ENCODE measurements at regions not wholly inside any gene's neighbourhood (a gene's known extent, or its start where the extent isn't known, plus 50 kb on each side); places are given as distances from the start of the nearest gene placed in this dataset.

DNA sequence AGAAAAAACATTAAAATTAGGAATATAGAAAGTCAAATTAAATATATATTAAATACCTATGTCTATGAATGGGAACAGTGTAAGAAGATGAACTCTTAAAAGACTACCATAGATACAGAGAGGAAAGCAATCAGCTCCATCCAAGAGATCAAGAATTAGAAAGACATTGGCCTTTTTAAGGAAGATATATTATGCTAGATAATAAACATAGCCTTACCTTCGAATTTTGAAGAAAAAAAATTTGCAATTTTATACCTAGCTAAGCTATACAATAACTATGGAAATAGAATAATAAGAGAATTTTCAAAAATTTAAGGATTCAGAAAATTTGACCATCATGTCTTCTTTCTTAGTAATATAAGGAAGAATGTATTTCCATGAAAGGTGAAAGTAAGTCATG is 74.7 kb upstream of the MYT1L start:
- H3K36me3 ChIP-seq (ENCODE audit: control insufficient read depth, insufficient read depth, low read length) = no peaks in the 10 kb centered on the region
- no peak overlapping the region for H2BK15ac ChIP-seq (ENCODE audit: low read depth, low read length)
- intact Hi-C loops (cut with micrococcal nuclease) = no loop called here
- dilution Hi-C loops (cut with HindIII; ENCODE audit: low sequenced_read_pairs, unreplicated experiment) = no loop called here
- H2BK5ac ChIP-seq (ENCODE audit: low read depth, low read length, poor library complexity, severe bottlenecking) = no peak overlapping the region
- H3K4ac ChIP-seq (ENCODE audit: low read depth, low read length) = no peak overlapping the region
- H3K27me3 ChIP-seq (ENCODE audit: control insufficient read depth, insufficient read depth, low read length) = no peaks in the 10 kb centered on the region
- H3K4me2 ChIP-seq (ENCODE audit: low read depth, low read length) = no peak overlapping the region
- no TSS peak for BruUV-seq (replicated peaks)
- H3K56ac ChIP-seq (ENCODE audit: extremely low read depth, insufficient read depth, low read length) = no peak overlapping the region
- WGBS, 2 experiments (ENCODE audit: extremely low coverage in 2 of 2, insufficient read length in 1 of 2) = no CpG with 5 or more reads among the region's 1 CpG
- H3K4me1 ChIP-seq (ENCODE audit: control insufficient read depth, insufficient read depth, low read length) = no peaks in the 10 kb centered on the region
- H4K8ac ChIP-seq (ENCODE audit: low read depth in 2 of 2, low read length in 2 of 2) = no peak overlapping the region
- no peak overlapping the region for H3K27ac ChIP-seq (ENCODE audit: insufficient read depth, low read length)
- ATAC-seq (ENCODE audit: low read depth) (no peak), DNase-seq (no peak)
- no peaks in the 10 kb centered on the region for H3K9me1 ChIP-seq (ENCODE audit: insufficient read depth, low read length)
- H2AFZ ChIP-seq (replicated peaks; ENCODE audit: low read length, poor library complexity) = no peak overlapping the region
- no peak overlapping the region for H2AK5ac ChIP-seq (ENCODE audit: low read depth, low read length)
- H3K14ac ChIP-seq (replicated peaks; ENCODE audit: low read depth, low read length) = no peak overlapping the region
- ChIA-PET CTCF (no interaction called here), POLR2A (ENCODE audit: unreplicated experiment) (no interaction called here)
- H3K23ac ChIP-seq (ENCODE audit: low read depth, low read length) = no peak overlapping the region
- H3K18ac ChIP-seq (ENCODE audit: low read depth, low read length) = no peak overlapping the region
- H2AK9ac ChIP-seq (replicated peaks; ENCODE audit: low read depth, low read length, poor library complexity) = no peak overlapping the region
- H4K20me1 ChIP-seq (ENCODE audit: insufficient read depth, low read length) = no peaks in the 10 kb centered on the region
- H2BK20ac ChIP-seq (ENCODE audit: low read depth, low read length) = no peak overlapping the region
- in situ Hi-C loops (cut with MboI; ENCODE audit: low sequenced_read_pairs) = no loop called here
- no peak overlapping the region for H2BK120ac ChIP-seq (ENCODE audit: low read depth, low read length)
- TF ChIP-seq SMC3 (IDR thresholded peaks at IDR 0.05; ENCODE audit: low read depth, low read length) (no peak), RCOR1 (IDR thresholded peaks at IDR 0.05; ENCODE audit: insufficient replicate concordance, low read length) (no peak), RFX5 (IDR thresholded peaks at IDR 0.05; ENCODE audit: low read depth, low read length) (no peak), MXI1 (IDR thresholded peaks at IDR 0.05; ENCODE audit: borderline replicate concordance, low read depth, low read length) (no peak), NFE2L2 (IDR thresholded peaks at IDR 0.05; ENCODE audit: low read depth, low read length) (no peak), ELK1 (IDR thresholded peaks at IDR 0.05; ENCODE audit: borderline replicate concordance, low read depth, low read length) (no peak), CEBPB (IDR thresholded peaks at IDR 0.05; ENCODE audit: low read depth, low read length) (no peak), RAD21 (IDR thresholded peaks at IDR 0.05; ENCODE audit: low read length) (no peak), POLR2A (IDR thresholded peaks at IDR 0.05; ENCODE audit: low read depth, low read length) (no peak), FOS (IDR thresholded peaks at IDR 0.05; ENCODE audit: low read depth, low read length) (no peak)
- TF ChIP-seq, protein P1, sequence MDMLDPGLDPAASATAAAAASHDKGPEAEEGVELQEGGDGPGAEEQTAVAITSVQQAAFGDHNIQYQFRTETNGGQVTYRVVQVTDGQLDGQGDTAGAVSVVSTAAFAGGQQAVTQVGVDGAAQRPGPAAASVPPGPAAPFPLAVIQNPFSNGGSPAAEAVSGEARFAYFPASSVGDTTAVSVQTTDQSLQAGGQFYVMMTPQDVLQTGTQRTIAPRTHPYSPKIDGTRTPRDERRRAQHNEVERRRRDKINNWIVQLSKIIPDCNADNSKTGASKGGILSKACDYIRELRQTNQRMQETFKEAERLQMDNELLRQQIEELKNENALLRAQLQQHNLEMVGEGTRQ (IDR thresholded peaks at IDR 0.05; ENCODE audit: low read depth, low read length) = no peak
- TF ChIP-seq, protein P2, sequence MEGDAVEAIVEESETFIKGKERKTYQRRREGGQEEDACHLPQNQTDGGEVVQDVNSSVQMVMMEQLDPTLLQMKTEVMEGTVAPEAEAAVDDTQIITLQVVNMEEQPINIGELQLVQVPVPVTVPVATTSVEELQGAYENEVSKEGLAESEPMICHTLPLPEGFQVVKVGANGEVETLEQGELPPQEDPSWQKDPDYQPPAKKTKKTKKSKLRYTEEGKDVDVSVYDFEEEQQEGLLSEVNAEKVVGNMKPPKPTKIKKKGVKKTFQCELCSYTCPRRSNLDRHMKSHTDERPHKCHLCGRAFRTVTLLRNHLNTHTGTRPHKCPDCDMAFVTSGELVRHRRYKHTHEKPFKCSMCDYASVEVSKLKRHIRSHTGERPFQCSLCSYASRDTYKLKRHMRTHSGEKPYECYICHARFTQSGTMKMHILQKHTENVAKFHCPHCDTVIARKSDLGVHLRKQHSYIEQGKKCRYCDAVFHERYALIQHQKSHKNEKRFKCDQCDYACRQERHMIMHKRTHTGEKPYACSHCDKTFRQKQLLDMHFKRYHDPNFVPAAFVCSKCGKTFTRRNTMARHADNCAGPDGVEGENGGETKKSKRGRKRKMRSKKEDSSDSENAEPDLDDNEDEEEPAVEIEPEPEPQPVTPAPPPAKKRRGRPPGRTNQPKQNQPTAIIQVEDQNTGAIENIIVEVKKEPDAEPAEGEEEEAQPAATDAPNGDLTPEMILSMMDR (conservative IDR thresholded peaks at IDR 0.05; ENCODE audit: low read depth, low read length) = no peak
- H3K79me1 ChIP-seq (ENCODE audit: low read depth in 1 of 2, low read length in 2 of 2) = no peaks in the 10 kb centered on the region
- H3K4me3 ChIP-seq (ENCODE audit: insufficient read depth, low read depth, low read length) = no peak overlapping the region
- no peak overlapping the region for H4K91ac ChIP-seq (ENCODE audit: insufficient read depth, low read depth, low read length)
- H3K9ac ChIP-seq (ENCODE audit: low read depth, low read length) = no peak overlapping the region
- no peak overlapping the region for H4K5ac ChIP-seq (ENCODE audit: low read depth, low read length)
- H3K9me3 ChIP-seq (ENCODE audit: control insufficient read depth, insufficient read depth, low read length) = peaks cover 15% of the 10 kb centered on the region
